Adrenal gland (tissue), 5 donors: ENCODE measurements at regions not wholly inside any gene's neighbourhood (a gene's known extent, or its start where the extent isn't known, plus 50 kb on each side); places are given as distances from the start of the nearest gene placed in this dataset.

ENCODE experiments used
- CTCF ChIP-seq, 6 experiments: fragments of 450-650 bp in 4 of 6; fragments of 200-600 bp in 2 of 6; sonication (generic) in 1 of 6; IDR thresholded peaks; 1 replicate in 5 of 6; 2 replicates in 1 of 6; pipeline versions ENCODE4 v1.5.1 to v1.8.0; 2016 to 2021; ENCODE audit warnings: antibody characterized with exemption in 6 of 6, mild to moderate bottlenecking in 2 of 6, moderate library complexity in 1 of 6
- POLR2A ChIP-seq, 2 donors: fragments of 450-650 bp; IDR thresholded peaks; one replicate each; pipeline ENCODE4 v1.6.1; 2017; ENCODE audit warnings: antibody characterized with exemption in 2 of 2, mild to moderate bottlenecking in 2 of 2, moderate library complexity in 1 of 2
- donor health status: DM: no; HTN: no; CAD: no.

GRCh38 chr3:166697495-166697894 lies 682.6 kb downstream of the ZBBX start:
- no peak for TF ChIP-seq CTCF (IDR thresholded peaks at IDR 0.05)
- no peak for TF ChIP-seq POLR2A (IDR thresholded peaks at IDR 0.05)
